Left ventricle myocardium superior (tissue), 1 donor: ENCODE measurements at regions not wholly inside any gene's neighbourhood (a gene's known extent, or its start where the extent isn't known, plus 50 kb on each side); places are given as distances from the start of the nearest gene placed in this dataset.
A peak's percentile ranks its signal among the peaks of the same experiment; 100 is the strongest.
"Not testable (repeated sequence)": the region's sequence is repeated elsewhere in the genome, so short reads cannot be mapped to it uniquely, and the experiment has no call there.

Source experiments
- ATAC-seq: fragments of 200-7000 bp; cut with Tn5 transposase; one replicate; pipeline ENCODE4 v1.9.1; 2020; ENCODE audit warnings: mild to moderate bottlenecking, moderate library complexity
- DNase-seq: peaks from one replicate; pipeline ENCODE4 v3.0.0-alpha.2; 2020
- intact Hi-C: fragments of 100-400 bp; cut with micrococcal nuclease; formaldehyde crosslinking; loops from one replicate; pipeline ENCODE4 v1.11.0; 2022
- donor health status: DM: no; HTN: yes; CAD: no; lungs with severe emphysema.

DNA sequence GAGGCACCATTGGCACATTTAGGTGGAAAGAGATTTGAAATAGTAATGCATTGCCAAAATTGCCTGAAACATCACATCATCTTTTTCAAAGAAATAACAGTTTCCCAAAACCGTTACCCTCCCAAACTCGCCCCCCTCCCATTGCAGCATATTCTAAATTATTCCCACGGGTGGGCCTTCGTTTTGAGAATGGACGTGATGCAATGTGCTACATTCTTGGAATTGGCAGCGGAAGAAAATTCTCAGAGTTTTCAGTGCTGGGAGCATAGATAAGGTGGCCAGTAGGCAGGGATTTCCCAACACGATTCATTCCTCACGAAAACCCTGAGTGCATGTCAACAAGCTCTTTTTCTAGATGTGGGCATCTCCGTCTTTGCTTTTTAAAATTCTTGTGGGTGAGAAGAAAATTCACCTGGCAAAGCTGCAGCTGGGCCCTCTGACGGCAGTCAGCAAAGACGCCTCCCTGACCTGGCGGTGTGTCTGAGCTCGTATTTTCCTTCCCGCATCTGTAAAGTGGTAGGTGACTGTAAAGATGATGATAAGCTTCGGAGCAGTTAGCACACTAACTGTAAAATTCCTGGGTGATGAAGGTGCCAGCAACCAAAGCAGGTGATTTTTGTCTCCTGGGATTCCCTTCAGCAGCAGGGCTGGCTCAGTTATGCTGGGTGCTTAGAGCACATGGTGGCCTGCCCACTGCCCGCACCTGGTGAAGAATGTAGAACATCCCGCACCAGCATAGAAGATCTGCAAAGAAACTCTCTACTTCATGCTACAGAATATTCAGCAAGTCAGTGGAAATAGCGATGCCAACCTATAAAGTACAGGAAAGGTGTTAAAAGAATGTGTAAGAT is 141.9 kb upstream of the KLF6 start:
- DNase-seq (no peak), ATAC-seq (peak; percentile 29)
- intact Hi-C loops: no loop called here

DNA sequence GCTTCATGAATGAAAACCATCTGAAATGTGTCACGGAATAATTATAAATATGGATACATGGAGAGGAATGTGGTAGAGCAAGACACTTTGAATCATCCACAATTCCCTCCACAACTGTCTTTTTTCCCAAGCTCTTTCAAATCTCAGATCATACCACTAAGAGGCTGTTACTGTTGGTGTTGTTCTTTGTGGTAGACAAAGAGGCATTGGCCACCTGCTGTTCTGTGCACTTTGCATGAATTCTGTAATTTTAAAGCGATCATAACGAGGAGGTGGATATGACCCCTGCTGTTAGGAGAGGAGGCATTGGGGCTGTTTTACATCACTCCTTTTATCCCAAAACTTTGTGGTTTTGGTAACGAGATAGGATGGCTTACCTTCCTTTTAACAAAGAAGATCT is 141.2 kb upstream of the KLF6 start:
- ATAC-seq: no peak
- DNase-seq: no peak
- intact Hi-C loops: no loop called here

DNA sequence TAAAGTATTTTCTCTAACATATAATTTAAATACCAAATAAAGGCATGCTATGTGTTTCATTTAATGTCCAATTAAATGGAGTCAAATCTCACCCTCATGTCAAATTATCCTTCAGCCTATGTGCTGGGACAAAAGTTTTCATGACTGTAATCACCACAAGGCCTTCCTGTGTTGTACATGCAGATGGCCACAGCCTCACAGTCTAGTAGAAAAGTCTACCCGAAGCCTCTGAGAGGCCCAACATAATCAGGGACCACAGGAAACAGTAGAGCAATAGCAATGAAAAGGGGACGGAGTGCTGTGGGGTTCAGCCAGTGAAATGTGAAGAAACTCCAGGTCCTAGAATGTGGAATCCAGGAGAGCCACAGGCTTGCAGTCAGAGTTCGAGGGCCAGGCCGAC is 140.2 kb upstream of the KLF6 start:
- ATAC-seq (no peak), DNase-seq (no peak)
- intact Hi-C loops: no loop called here

GRCh38 chr10:3924344-3924743 is 139.3 kb upstream of the KLF6 start:
- DNase-seq: no peak
- intact Hi-C loops: no loop called here
- no peak for ATAC-seq

GRCh38 chr10:3923033-3923432 is 138.0 kb upstream of the KLF6 start:
- no peak for ATAC-seq
- no peak for DNase-seq
- intact Hi-C loops: no loop called here

- peak; percentile 87 for ATAC-seq
- intact Hi-C loops: loop anchor here (10.0 kb wide), 1 partner anchor 105 kb away; no protein-coding TSS in a partner anchor
- no peak for DNase-seq
Observed at GRCh38 chr10:3919709-3920308, 134.8 kb upstream of the KLF6 start.

DNA sequence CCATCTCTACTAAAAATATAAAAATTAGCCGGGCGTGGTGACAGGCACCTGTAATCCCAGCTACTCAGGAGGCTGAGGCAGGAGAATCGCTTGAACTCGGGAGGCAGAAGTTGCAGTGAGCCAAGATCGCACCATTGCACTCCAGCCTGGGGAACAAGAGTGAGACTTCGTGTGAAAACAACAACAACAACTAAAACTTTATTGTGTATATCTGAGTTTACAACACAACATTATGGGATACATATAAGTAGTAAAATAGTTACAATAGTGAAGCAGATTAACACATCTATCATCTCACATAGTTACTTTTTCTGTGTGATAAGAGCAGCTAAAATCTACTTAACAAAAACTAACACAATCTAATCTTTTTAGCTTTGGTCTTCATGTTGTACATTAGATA is 132.4 kb upstream of the KLF6 start:
- DNase-seq, ATAC-seq: not testable (repeated sequence)
- intact Hi-C loops: loop anchor here (10.0 kb wide), 1 partner anchor 103 kb away; no protein-coding TSS in a partner anchor

GRCh38 chr10:3914733-3915132 is 129.7 kb upstream of the KLF6 start:
- DNase-seq (no peak), ATAC-seq (peak; percentile 20)
- intact Hi-C loops: loop anchor here (10.0 kb wide), 1 partner anchor 100 kb away; no protein-coding TSS in a partner anchor

GRCh38 chr10:3911713-3912442 is 126.9 kb upstream of the KLF6 start:
- peak; percentile 87 for ATAC-seq
- no peak for DNase-seq
- intact Hi-C loops: loop anchor here (10.0 kb wide), 1 partner anchor 97 kb away; no protein-coding TSS in a partner anchor

GRCh38 chr10:3911241-3911640 is 126.2 kb upstream of the KLF6 start:
- intact Hi-C loops: loop anchor here (10.0 kb wide), 1 partner anchor 96 kb away; no protein-coding TSS in a partner anchor
- ATAC-seq: no peak
- no peak for DNase-seq

GRCh38 chr10:3909339-3909738 is 124.3 kb upstream of the KLF6 start:
- ATAC-seq (no peak), DNase-seq (no peak)
- intact Hi-C loops: no loop called here

DNA sequence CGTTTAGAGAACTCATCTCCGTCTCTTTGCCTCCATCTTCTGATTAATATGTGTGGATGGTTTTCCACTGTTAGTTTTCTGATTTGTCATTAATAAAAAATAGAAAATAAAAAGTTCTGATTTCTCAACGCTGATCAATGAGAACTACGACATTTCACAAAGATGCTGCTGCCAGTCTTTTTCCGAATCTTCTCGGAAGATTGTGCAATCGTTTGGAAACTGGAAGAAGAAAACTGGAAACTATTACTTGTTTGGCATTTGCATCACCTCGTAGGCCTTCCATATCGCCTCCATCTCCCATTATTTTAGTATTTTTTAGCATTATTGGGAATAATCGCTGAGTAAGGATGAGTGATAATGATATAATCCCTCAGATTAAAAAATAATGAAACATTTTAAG is 123.2 kb upstream of the KLF6 start:
- intact Hi-C loops: no loop called here
- no peak for ATAC-seq
- no peak for DNase-seq

GRCh38 chr10:3907514-3907913 is 122.5 kb upstream of the KLF6 start:
- intact Hi-C loops: no loop called here
- peak; percentile 71 for ATAC-seq
- DNase-seq: peak; percentile 77

- no peak for ATAC-seq
- DNase-seq: no peak
- intact Hi-C loops: no loop called here
Observed at GRCh38 chr10:3906511-3907111, 121.6 kb upstream of the KLF6 start.

GRCh38 chr10:3904419-3904960 is 119.5 kb upstream of the KLF6 start:
- no peak for DNase-seq
- ATAC-seq: no peak
- intact Hi-C loops: no loop called here

DNA sequence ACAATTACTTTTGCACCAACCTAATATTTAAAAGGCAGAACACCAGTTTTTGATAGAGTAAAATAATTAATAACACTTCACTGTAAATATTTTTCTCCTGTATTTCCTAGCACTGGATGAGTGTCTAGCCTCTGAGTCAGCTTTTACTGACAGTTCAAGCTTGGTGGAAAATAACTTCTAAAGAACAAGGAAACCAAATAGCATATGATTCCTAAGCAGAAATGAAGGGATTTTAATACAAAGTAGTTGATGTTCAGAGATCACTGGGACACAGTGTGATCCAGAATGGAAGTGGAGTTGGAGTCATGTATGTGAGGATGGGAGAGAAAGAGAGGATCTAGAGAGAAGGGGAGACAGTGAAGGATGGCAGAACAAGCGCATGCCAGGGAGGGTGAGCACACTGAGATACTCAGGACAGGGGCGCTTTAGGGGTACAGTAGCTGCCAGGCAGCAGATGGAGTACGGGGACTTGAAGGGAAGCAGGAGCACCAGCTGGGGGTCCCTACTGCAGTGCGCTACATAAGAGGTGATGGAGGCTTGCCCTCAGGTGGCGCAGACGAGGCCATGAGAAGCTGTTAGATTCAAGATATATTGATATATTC is 117.9 kb upstream of the KLF6 start:
- ATAC-seq (peak; percentile 26), DNase-seq (no peak)
- intact Hi-C loops: no loop called here

DNA sequence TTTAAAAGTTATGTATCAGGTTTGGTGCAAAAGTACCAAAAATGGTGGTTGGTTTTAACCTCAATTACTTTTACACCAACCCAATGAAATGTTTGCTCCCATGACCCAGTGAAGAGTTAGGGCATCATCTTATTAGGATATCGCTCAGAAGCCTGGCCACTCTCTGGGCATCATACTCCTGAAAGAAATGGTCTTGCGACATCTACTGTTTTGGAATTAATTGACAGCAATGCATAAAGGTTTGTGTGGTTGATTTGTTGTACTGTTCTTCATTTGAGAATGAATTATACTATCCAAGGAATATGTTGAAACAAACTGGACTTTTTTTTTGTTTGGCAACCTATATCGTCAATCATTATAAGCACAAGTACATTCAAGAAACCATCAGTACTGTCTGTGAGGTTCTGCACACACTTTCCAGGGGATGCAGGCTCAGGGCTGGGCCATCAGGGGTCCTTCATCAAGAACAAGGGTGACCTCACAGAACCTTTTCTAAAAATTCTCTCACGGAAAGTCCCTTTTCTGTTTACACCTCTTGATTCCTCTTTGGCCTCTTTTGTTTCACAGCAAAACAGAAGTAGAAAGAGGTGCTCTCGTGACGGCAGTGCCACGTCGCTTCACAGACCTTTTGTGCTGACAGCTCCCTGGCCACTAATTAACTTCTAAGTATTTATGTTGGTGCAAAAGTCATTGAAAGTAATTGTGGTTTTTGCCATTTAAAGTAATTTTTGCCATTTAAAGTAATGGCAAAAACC is 117.2 kb upstream of the KLF6 start:
- ATAC-seq (peak; percentile 75), DNase-seq (peak; percentile 47)
- intact Hi-C loops: no loop called here

- DNase-seq (no peak), ATAC-seq (no peak)
- intact Hi-C loops: no loop called here
Observed at GRCh38 chr10:3901370-3901769, 116.4 kb upstream of the KLF6 start.
